T-helper 2 cell (primary cell): ENCODE measurements at regions not wholly inside any gene's neighbourhood (a gene's known extent, or its start where the extent isn't known, plus 50 kb on each side); places are given as distances from the start of the nearest gene placed in this dataset.

Experiments
- DNase-seq, 5 experiments: peaks; one replicate each; pipeline versions ENCODE4 v3.0.0 to v3.0.0-alpha.2; 2012 to 2022

- DNase-seq = no peak
Observed at GRCh38 chr6:142683714-142684141, 261.2 kb downstream of the HIVEP2 start.

- DNase-seq = no peak
Observed at GRCh38 chr6:142684371-142684770, 260.6 kb downstream of the HIVEP2 start.

GRCh38 chr6:142685852-142686506 is 259.0 kb downstream of the HIVEP2 start:
- DNase-seq = no peak

- no peak for DNase-seq
Observed at GRCh38 chr6:142686507-142686887, 258.5 kb downstream of the HIVEP2 start.

- peak; percentile 28 to 49 (median 38) for DNase-seq
Observed at GRCh38 chr6:142692942-142693341, 252.0 kb downstream of the HIVEP2 start.

- no peak for DNase-seq
Observed at GRCh38 chr6:142693441-142693840, 251.5 kb downstream of the HIVEP2 start.

- peak in 1 of 5 experiments; percentile 21 for DNase-seq
Observed at GRCh38 chr6:142694054-142694453, 250.9 kb downstream of the HIVEP2 start.

GRCh38 chr6:142695016-142695415 is 250.0 kb downstream of the HIVEP2 start:
- DNase-seq = no peak

- no peak for DNase-seq
Observed at GRCh38 chr6:142696123-142697000, 248.6 kb downstream of the HIVEP2 start.

- DNase-seq = no peak
Observed at GRCh38 chr6:142697001-142697335, 248.0 kb downstream of the HIVEP2 start.

- DNase-seq = no peak
Observed at GRCh38 chr6:142697922-142698321, 247.1 kb downstream of the HIVEP2 start.

- no peak for DNase-seq
Observed at GRCh38 chr6:142698751-142699150, 246.2 kb downstream of the HIVEP2 start.

GRCh38 chr6:142699391-142699790 is 245.6 kb downstream of the HIVEP2 start:
- no peak for DNase-seq

GRCh38 chr6:142700032-142700431 is 244.9 kb downstream of the HIVEP2 start:
- DNase-seq = no peak

- DNase-seq = no peak
Observed at GRCh38 chr6:142700671-142701312, 244.2 kb downstream of the HIVEP2 start.
